ENCODE measurements at regions not wholly inside any gene's neighbourhood (a gene's known extent, or its start where the extent isn't known, plus 50 kb on each side); places are given as distances from the start of the nearest gene placed in this dataset.
"Not testable (repeated sequence)": the region's sequence is repeated elsewhere in the genome, so short reads cannot be mapped to it uniquely, and the experiment has no call there.

- no peak overlapping the region for H3K27ac ChIP-seq
- ChIA-PET CTCF (interaction anchor here (0.7 to 1.1 kb wide), 2 partner anchors 606 to 702 kb away, joined by 3 read pairs; no protein-coding TSS in a partner anchor), POLR2A (no interaction called here)
- H3K4me3 ChIP-seq: no peak overlapping the region
- H3K4me2 ChIP-seq: no peak overlapping the region
- peak in 1 of 2 experiments; percentile 32 for DNase-seq (ENCODE audit: low read depth in 1 of 2, low spot score in 1 of 2)
- no peaks in the 10 kb centered on the region for H3K9me3 ChIP-seq
- WGBS (ENCODE audit: missing lambda C conversion rate): 67% methylated on average over 2 of the region's 2 CpGs
- no peaks in the 10 kb centered on the region for H3K4me1 ChIP-seq
- 0 out of 6 replicates have a peak, but pooled peaks of 1 of the 2 experiments have one; percentile 32 for ATAC-seq
- TF ChIP-seq USF2 (IDR thresholded peaks at IDR 0.05) (peak; percentile 27; the same call in 1 of the 2 replicates), TP53 (CRISPR knock-in tag; IDR thresholded peaks at IDR 0.05) (no peak), ZSCAN20 (CRISPR knock-in tag; IDR thresholded peaks at IDR 0.05) (no peak), KDM1A (IDR thresholded peaks at IDR 0.05; ENCODE audit: low read depth) (no peak)
- FAIRE-seq: no peak
These were observed 101.6 kb upstream of the ANKRD28 start for GRCh38 chr3:15899388-15899787.

- no peak overlapping the region for H3K27ac ChIP-seq
- ChIA-PET POLR2A (no interaction called here), CTCF (interaction anchor here (1.2 kb wide), 1 partner anchor 13 kb away, joined by 4 read pairs; no protein-coding TSS in a partner anchor)
- no peak overlapping the region for H3K4me2 ChIP-seq
- H3K4me1 ChIP-seq: no peaks in the 10 kb centered on the region
- TF ChIP-seq SMC3 (IDR thresholded peaks at IDR 0.05): no peak
- no peak for TF ChIP-seq CBX2 (IDR thresholded peaks at IDR 0.05; ENCODE audit: borderline replicate concordance, low read depth)
- TF ChIP-seq GATA3 (IDR thresholded peaks at IDR 0.05; ENCODE audit: borderline replicate concordance): no peak
- TF ChIP-seq HOXB5 (CRISPR knock-in tag; IDR thresholded peaks at IDR 0.05): no peak
- TF ChIP-seq ZC3H11A (IDR thresholded peaks at IDR 0.05): no peak
- no peak for TF ChIP-seq PHF8 (IDR thresholded peaks at IDR 0.05; ENCODE audit: borderline replicate concordance, low read depth)
- TF ChIP-seq CBX8 (IDR thresholded peaks at IDR 0.05): no peak
- no peak for TF ChIP-seq TFCP2L1 (CRISPR knock-in tag; IDR thresholded peaks at IDR 0.05)
- no peak for TF ChIP-seq SREBF2 (IDR thresholded peaks at IDR 0.05)
- H3K9me3 ChIP-seq: no peaks in the 10 kb centered on the region
- 54% methylated on average over 3 of the region's 3 CpGs for WGBS (ENCODE audit: missing lambda C conversion rate)
- ATAC-seq (no peak), FAIRE-seq (no peak), DNase-seq (ENCODE audit: low read depth in 1 of 2, low spot score in 1 of 2) (no peak)
- no peak overlapping the region for H3K4me3 ChIP-seq
These were observed 105.4 kb upstream of the ANKRD28 start for GRCh38 chr3:15903164-15903563.

GRCh38 chr3:15903759-15904720, 106.3 kb upstream of the ANKRD28 start:
- no peak overlapping the region for H3K4me3 ChIP-seq
- FAIRE-seq: no peak
- 68% methylated on average over 7 of the region's 7 CpGs for WGBS (ENCODE audit: missing lambda C conversion rate)
- no peaks in the 10 kb centered on the region for H3K9me3 ChIP-seq
- H3K4me1 ChIP-seq: no peaks in the 10 kb centered on the region
- ChIA-PET POLR2A (no interaction called here), CTCF (no interaction called here)
- ATAC-seq: no peak
- H3K27ac ChIP-seq: no peak overlapping the region; a peak in 1 of 6 replicates
- TF ChIP-seq SREBF2 (IDR thresholded peaks at IDR 0.05) (no peak), TP53 (CRISPR knock-in tag; IDR thresholded peaks at IDR 0.05) (no peak), E2F6 (IDR thresholded peaks at IDR 0.05; ENCODE audit: borderline replicate concordance, low read depth) (no peak), CBX8 (IDR thresholded peaks at IDR 0.05) (no peak), CTCF (IDR thresholded peaks at IDR 0.05) (no peak)
- DNase-seq (ENCODE audit: low read depth in 1 of 2, low spot score in 1 of 2): no peak
- H3K4me2 ChIP-seq: no peak overlapping the region

- ChIA-PET POLR2A (no interaction called here), CTCF (no interaction called here)
- H3K4me1 ChIP-seq: no peaks in the 10 kb centered on the region
- no peak overlapping the region for H3K4me2 ChIP-seq
- no peaks in the 10 kb centered on the region for H3K9me3 ChIP-seq
- TF ChIP-seq KDM1A (IDR thresholded peaks at IDR 0.05; ENCODE audit: low read depth) (0 out of 2 replicates have a peak, but pooled peaks have one; percentile 18), RCOR1 (IDR thresholded peaks at IDR 0.05; ENCODE audit: low read depth, low read length) (no peak)
- H3K4me3 ChIP-seq: no peak overlapping the region
- no peak for FAIRE-seq
- no peak for ATAC-seq
- H3K27ac ChIP-seq: no peak overlapping the region
- 60% methylated on average over 1 of the region's 1 CpG for WGBS (ENCODE audit: missing lambda C conversion rate)
- no peak for DNase-seq (ENCODE audit: low read depth in 1 of 2, low spot score in 1 of 2)
These were observed 107.3 kb upstream of the ANKRD28 start for GRCh38 chr3:15905041-15905440.

GRCh38 chr3:15907403-15907802, 109.6 kb upstream of the ANKRD28 start:
- H3K4me1 ChIP-seq; H3K4me3 ChIP-seq; FAIRE-seq; CTCF ChIA-PET; H3K9me3 ChIP-seq; POLR2A ChIA-PET; DNase-seq (ENCODE audit: low read depth in 1 of 2, low spot score in 1 of 2); ATAC-seq; H3K27ac ChIP-seq; H3K4me2 ChIP-seq: not testable (repeated sequence)
- WGBS (ENCODE audit: missing lambda C conversion rate): 10% methylated on average over 5 of the region's 5 CpGs
